Forelimb muscle (tissue), 1 donor: ENCODE measurements at regions not wholly inside any gene's neighbourhood (a gene's known extent, or its start where the extent isn't known, plus 50 kb on each side); places are given as distances from the start of the nearest gene placed in this dataset.
"Not testable (repeated sequence)": the region's sequence is repeated elsewhere in the genome, so short reads cannot be mapped to it uniquely, and the experiment has no call there.

ENCODE experiments used
- DNase-seq: peaks from one replicate; pipeline ENCODE4 v3.0.0-alpha.2; 2013; ENCODE audit warnings: low read depth

- DNase-seq, result no peak
Measured at GRCh38 chr6:121867095-121867494, 431.6 kb downstream of the GJA1 start.

- DNase-seq, result no peak
Measured at GRCh38 chr6:121868206-121868605, 432.8 kb downstream of the GJA1 start.

- DNase-seq, result no peak
Measured at GRCh38 chr6:121873595-121873994, 438.1 kb downstream of the GJA1 start.

- no peak for DNase-seq
Measured at GRCh38 chr6:121876721-121877120, 441.3 kb downstream of the GJA1 start.

- DNase-seq, result no peak
Measured at GRCh38 chr6:121879149-121879548, 443.7 kb downstream of the GJA1 start.

- DNase-seq, result no peak
Measured at GRCh38 chr6:121880831-121881230, 445.4 kb downstream of the GJA1 start.

- no peak for DNase-seq
Measured at GRCh38 chr6:121881974-121882667, 446.7 kb downstream of the GJA1 start.

- peak; percentile 41 for DNase-seq
Measured at GRCh38 chr6:121884091-121884490, 448.6 kb downstream of the GJA1 start.

GRCh38 chr6:121884620-121885019 lies 449.2 kb downstream of the GJA1 start:
- DNase-seq, result no peak

- no peak for DNase-seq
Measured at GRCh38 chr6:121885399-121886152, 450.1 kb downstream of the GJA1 start.

- no peak for DNase-seq
Measured at GRCh38 chr6:121886223-121886830, 450.9 kb downstream of the GJA1 start.

- no peak for DNase-seq
Measured at GRCh38 chr6:121887724-121888123, 452.3 kb downstream of the GJA1 start.

GRCh38 chr6:121890307-121890910 lies 455.0 kb downstream of the GJA1 start:
- no peak for DNase-seq

GRCh38 chr6:121895731-121896130 lies 460.3 kb downstream of the GJA1 start:
- not testable (repeated sequence) for DNase-seq

GRCh38 chr6:121896363-121896762 lies 460.9 kb downstream of the GJA1 start:
- no peak for DNase-seq

- no peak for DNase-seq
Measured at GRCh38 chr6:121896771-121897170, 461.3 kb downstream of the GJA1 start.

GRCh38 chr6:121897337-121897760 lies 461.9 kb downstream of the GJA1 start:
- DNase-seq, result no peak

GRCh38 chr6:121901432-121901831 lies 466.0 kb downstream of the GJA1 start:
- DNase-seq, result no peak

GRCh38 chr6:121904559-121904958 lies 469.1 kb downstream of the GJA1 start:
- DNase-seq, result no peak

- no peak for DNase-seq
Measured at GRCh38 chr6:121912905-121913304, 477.5 kb downstream of the GJA1 start.

GRCh38 chr6:121917263-121917829 lies 481.9 kb downstream of the GJA1 start:
- no peak for DNase-seq
